H1 (cell line): ENCODE measurements at regions not wholly inside any gene's neighbourhood (a gene's known extent, or its start where the extent isn't known, plus 50 kb on each side); places are given as distances from the start of the nearest gene placed in this dataset.
A peak's percentile ranks its signal among the peaks of the same experiment; 100 is the strongest.

ENCODE experiments used
- TF ChIP-seq, protein P1 (sequence below): IDR thresholded peaks from 2 replicates; pipeline ENCODE4 v1.6.1; 2012; ENCODE audit warnings: inconsistent platforms

- TF ChIP-seq, protein P1, sequence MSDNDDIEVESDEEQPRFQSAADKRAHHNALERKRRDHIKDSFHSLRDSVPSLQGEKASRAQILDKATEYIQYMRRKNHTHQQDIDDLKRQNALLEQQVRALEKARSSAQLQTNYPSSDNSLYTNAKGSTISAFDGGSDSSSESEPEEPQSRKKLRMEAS, result 0 out of 2 replicates have a peak, but pooled peaks have one; percentile 16
Observed at GRCh38 chr5:87770601-87771121, 357.9 kb upstream of the CCNH start (continued).
